Adipocyte (in vitro differentiated cells): ENCODE measurements at regions not wholly inside any gene's neighbourhood (a gene's known extent, or its start where the extent isn't known, plus 50 kb on each side); places are given as distances from the start of the nearest gene placed in this dataset.
"Not testable (repeated sequence)": the region's sequence is repeated elsewhere in the genome, so short reads cannot be mapped to it uniquely, and the experiment has no call there.

ENCODE experiments used
- DNase-seq: peaks from one replicate; pipeline ENCODE4 v3.0.0-alpha.2; 2015; ENCODE audit warnings: low read depth
- H3K27me3 ChIP-seq: replicated peaks from 2 replicates; pipeline ENCODE4 v1.7.0; 2013; ENCODE audit warnings: mild to moderate bottlenecking, low read length, moderate library complexity; ENCODE audit not compliant: control insufficient read depth, insufficient read depth
- H3K36me3 ChIP-seq: 2 replicates; pipeline ENCODE4 v1.7.0; 2013; ENCODE audit warnings: low read length, mild to moderate bottlenecking, moderate library complexity; ENCODE audit not compliant: control insufficient read depth, insufficient read depth, severe bottlenecking
- H3K4me1 ChIP-seq: 2 replicates; pipeline ENCODE4 v1.7.0; 2013; ENCODE audit warnings: mild to moderate bottlenecking, low read length, moderate library complexity; ENCODE audit not compliant: control insufficient read depth, insufficient read depth
- H3K4me3 ChIP-seq: 2 replicates; pipeline ENCODE4 v1.7.0; 2013; ENCODE audit warnings: mild to moderate bottlenecking, low read length, moderate library complexity
- H3K9ac ChIP-seq: 2 replicates; pipeline ENCODE4 v1.7.0; 2013; ENCODE audit warnings: mild to moderate bottlenecking, low read length, moderate library complexity
- H3K9me3 ChIP-seq: 2 replicates; pipeline ENCODE4 v1.7.0; 2013; ENCODE audit warnings: mild to moderate bottlenecking, low read length, moderate library complexity; ENCODE audit not compliant: control insufficient read depth

DNA sequence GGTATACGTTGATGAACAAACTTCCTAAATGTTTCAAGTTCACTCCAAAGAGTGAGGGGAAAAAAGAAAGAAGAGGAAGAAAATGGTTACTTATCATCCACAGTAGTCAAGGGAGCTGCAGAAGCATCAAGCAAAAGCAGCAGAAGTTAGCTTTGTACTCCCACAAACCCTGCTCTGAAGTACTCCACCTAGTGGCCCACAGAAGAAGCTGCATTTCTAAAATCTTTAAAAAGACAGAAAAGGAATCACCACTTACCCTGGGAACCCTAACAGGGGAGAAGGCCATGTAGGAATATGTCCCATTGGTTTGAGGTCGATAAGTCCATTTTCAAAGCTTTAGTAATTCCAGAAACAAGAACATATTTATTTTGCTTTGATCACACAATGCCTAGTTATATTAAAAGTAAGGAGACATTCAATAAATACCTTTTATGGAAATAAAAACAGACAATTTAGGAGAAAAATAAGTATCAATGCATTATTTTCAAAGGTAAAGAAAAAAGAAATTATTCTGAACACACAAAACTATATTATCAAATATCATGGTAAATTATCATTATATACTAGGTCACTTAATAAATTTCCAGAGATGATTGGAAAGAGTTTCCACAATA lies 900.5 kb upstream of the DEFB115 start:
- H3K4me1 ChIP-seq, H3K36me3 ChIP-seq, H3K9me3 ChIP-seq, H3K9ac ChIP-seq, H3K27me3 ChIP-seq, H3K4me3 ChIP-seq: not testable (repeated sequence)
- peak; percentile 7 for DNase-seq

DNA sequence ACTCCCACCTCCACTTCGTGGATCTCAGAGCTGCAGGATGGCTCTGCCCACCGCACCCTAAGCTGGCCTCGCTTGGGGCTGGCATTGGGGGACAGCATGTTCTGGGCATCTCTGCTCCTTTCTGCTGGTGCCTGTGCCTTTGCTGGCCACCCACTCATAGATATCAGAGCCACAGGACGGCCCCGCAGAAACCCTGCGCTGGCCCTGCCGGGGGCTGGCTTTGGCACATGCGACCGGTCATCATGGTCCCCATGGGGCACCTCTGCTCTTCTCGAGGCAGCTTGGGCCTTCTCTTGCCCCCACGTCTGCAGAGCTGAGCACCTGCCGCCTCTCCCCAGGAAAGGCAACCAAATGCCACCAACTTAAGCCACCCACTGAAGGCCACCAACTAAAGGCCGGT lies 895.7 kb upstream of the DEFB115 start:
- H3K9ac ChIP-seq, H3K4me3 ChIP-seq, H3K36me3 ChIP-seq, H3K27me3 ChIP-seq, H3K9me3 ChIP-seq, H3K4me1 ChIP-seq, DNase-seq: not testable (repeated sequence)

DNA sequence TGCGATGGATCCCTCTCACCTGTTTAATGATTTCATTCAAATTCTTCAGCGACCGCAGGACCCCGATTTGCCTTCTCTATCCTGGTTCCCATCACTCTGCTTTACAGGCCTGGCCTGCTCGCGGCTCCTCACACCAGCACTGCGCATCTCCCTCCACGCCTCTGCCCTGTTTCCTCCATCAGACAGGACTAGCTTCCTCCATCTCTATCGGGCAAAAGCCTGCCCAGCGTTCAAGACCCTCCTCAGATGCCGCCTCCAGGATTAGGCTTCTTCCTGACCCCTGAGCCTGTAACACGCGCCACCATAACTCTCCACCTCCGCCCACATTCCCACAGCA lies 881.1 kb upstream of the DEFB115 start:
- H3K36me3 ChIP-seq, DNase-seq, H3K9me3 ChIP-seq, H3K27me3 ChIP-seq, H3K4me1 ChIP-seq: not testable (repeated sequence)
- H3K4me3 ChIP-seq = peak overlapping the region; percentile 89
- peak overlapping the region; percentile 92 for H3K9ac ChIP-seq

DNA sequence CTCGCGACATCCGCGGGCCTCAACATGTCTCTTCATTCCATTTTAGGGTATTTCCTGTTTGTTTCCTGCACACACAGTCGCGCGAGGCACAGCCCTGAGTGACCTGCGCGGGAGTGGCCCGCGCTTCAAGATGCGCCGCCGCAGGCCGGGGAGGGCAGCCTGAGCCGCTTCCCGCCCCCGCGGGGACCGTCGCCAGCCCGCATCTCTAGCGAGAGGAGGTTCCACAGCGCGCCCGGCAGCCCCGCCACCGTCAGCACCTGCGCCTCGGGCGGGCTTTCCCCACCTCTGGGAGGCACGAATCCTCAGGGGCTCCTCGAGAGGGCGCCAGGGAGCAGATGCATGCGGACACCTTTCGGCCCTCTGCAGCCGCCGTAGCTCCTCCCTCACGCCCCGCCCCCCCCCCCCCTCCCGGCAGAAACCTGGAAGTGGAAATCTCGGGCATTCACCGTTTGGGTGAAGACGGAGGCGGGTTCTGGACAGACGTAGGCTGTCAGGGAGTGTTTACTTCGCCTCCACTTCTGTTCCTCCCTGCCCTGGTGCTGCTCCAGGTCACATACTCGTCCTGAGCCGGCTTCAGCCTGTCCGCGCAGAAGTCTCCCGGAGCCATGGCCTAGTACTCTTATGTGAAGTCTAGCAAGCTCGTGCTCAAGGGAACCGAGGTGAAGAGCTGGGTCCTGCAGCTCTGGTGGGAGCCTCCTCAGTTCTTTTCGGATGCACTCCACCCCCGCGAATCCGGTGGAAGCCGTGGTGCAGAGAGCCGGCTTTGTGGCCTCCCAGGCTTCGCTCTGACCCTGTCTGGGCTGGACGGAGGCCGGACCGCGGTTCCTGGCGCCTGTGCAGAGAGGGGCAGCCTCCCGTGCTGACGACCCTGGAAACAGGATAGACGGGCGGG lies 880.5 kb upstream of the DEFB115 start:
- Histone ChIP-seq H3K27me3 (no peaks in the 10 kb centered on the region), H3K9me3 (no peaks in the 10 kb centered on the region), H3K9ac (peak overlapping the region; percentile 92), H3K4me3 (peak overlapping the region; percentile 89), H3K4me1 (no peaks in the 10 kb centered on the region), H3K36me3 (no peaks in the 10 kb centered on the region)
- peak; percentile 75 for DNase-seq

DNA sequence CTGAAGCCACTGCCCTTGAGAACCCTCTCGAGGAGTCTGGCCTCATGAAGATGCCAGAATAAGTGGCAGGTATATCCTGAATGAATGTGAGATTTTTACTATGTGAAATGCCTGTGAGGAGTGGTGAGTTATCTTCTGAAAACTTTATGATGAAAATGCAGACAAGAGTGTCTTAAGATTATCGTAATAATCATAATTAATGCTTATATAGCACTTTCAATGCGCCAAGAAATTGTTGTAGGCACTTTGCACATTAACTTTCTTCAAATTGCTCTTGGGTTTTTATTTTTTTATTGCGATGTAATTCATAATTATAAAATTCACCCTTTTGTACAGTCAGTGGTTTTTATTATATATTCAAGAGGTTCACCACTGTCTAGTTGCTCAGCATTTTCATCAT lies 879.1 kb upstream of the DEFB115 start:
- not testable (repeated sequence) for H3K27me3 ChIP-seq, DNase-seq, H3K9ac ChIP-seq, H3K9me3 ChIP-seq, H3K36me3 ChIP-seq, H3K4me1 ChIP-seq
- H3K4me3 ChIP-seq = peak overlapping the region; percentile 89

DNA sequence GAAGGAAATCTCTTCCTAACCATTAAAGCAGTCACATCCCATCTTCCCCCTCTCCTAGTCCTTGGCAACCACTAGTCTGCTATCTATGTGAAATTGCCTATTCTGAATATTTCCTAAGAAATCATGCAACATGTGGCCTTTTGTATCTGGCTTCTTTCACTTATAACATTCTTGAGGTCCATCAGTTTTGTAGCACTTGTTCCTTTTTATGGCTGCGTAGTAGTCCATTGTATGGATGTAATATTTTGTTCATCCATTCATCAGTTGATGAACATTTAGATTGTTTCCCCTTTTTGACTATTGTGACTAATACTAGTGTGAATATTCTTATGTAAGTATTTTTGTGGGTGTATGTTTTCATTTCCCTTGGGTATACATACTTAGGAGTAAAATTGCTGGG lies 878.7 kb upstream of the DEFB115 start:
- H3K27me3 ChIP-seq, H3K4me3 ChIP-seq, H3K36me3 ChIP-seq, DNase-seq, H3K4me1 ChIP-seq, H3K9me3 ChIP-seq, H3K9ac ChIP-seq: not testable (repeated sequence)

DNA sequence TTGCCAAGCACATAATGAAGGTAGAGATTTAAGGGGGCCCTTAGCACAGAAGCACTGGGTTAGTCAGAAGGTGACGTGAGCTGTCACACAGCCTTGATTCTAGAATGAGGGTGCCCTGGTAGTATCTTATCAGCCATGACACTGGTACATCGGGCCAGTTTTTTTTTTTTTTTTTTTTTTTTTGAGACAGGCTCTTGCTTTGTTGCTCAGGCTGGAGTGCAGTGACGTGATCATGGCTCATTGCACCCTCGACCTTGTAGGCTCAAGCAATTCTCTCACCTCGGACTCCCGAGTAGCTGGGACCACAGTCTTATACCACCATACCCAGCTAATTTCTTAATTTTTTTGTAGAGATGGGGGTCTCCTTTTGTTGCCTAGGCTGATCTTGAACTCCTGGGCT lies 872.6 kb upstream of the DEFB115 start:
- not testable (repeated sequence) for H3K9me3 ChIP-seq, H3K27me3 ChIP-seq, H3K4me1 ChIP-seq, H3K9ac ChIP-seq, DNase-seq, H3K4me3 ChIP-seq
- H3K36me3 ChIP-seq = peaks cover 13% of the 10 kb centered on the region

DNA sequence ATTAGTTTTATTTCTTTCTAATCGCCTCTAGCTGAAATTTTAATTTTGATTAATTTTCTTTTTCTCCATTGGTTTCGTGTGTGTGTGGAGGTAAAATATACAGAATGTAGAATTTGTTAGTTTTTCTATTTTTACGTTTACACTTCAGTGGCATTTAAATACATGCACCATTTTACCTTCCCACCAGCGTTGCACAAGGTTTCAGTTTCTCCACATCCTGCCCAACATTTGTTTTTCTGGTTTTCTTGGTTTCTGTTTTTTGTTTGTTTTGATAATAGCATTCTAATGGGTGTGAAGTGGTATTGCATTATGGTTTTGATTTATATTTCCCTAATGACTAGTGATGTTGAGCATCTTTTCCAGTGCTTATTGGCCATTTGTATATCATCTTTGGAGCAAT lies 871.4 kb upstream of the DEFB115 start:
- H3K27me3 ChIP-seq, H3K4me1 ChIP-seq, H3K9ac ChIP-seq, DNase-seq, H3K9me3 ChIP-seq, H3K4me3 ChIP-seq: not testable (repeated sequence)
- peaks cover 18% of the 10 kb centered on the region for H3K36me3 ChIP-seq

DNA sequence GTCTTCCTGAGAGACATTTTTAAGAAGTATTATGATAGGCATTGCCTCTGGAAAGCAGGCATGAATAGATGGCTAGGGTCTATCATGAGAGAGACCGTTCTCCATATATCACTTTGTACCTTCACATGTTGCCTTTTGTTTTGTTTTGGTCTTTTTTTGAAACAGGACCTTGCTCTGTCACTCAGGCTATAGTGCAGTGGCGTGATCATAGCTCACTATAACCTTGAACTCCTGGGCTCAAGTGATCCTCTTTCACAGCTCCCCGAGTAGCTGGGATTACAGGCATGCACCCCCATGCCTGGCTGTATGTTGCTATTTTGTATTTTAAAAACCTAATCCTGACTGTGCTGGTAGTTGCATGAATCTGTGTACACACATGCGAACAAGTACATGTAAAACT lies 869.6 kb upstream of the DEFB115 start:
- not testable (repeated sequence) for H3K9ac ChIP-seq, DNase-seq, H3K9me3 ChIP-seq, H3K27me3 ChIP-seq, H3K4me3 ChIP-seq, H3K4me1 ChIP-seq
- H3K36me3 ChIP-seq = peaks cover 23% of the 10 kb centered on the region

DNA sequence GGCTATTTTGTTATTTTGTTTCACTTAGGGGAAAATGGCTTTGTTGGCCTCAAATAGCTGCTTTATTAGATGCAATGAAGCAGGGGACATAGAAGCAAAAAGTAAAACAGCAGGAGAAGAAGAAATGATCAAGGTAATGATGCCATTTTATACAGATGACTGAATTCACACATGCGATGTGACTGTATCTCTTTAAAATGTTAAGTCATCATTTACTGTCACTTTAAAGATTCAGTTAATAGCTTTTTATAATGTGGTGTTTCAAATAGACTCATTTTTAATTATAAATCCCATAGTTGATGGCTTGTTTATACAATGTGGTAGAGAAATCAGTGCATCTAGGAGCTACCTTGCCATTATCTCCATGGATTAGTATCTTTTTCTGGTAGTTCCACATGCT lies 863.9 kb upstream of the DEFB115 start:
- not testable (repeated sequence) for H3K9ac ChIP-seq, H3K4me1 ChIP-seq, H3K4me3 ChIP-seq, DNase-seq, H3K9me3 ChIP-seq, H3K27me3 ChIP-seq
- peaks cover 27% of the 10 kb centered on the region for H3K36me3 ChIP-seq

DNA sequence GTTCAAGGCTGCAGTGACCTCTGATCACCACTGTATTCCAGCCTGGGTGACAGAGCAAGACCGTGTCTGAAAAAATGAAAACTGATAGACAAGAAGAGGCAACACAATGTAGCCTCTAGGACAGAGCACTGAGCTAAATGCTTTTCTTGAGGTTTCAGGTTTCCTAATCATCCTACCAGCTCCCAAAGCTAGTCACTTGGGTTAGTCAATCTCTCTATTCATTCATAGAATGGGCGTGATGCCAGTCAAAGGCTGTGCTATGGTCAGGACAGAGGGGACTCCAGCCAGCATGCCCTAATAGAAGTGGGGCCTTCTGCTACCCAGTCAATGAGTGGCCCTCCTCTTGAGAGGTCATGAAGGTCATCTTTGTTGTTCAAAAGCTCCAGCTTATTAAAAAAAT lies 860.4 kb upstream of the DEFB115 start:
- peaks cover 18% of the 10 kb centered on the region for H3K36me3 ChIP-seq
- not testable (repeated sequence) for DNase-seq, H3K4me3 ChIP-seq, H3K9me3 ChIP-seq, H3K4me1 ChIP-seq, H3K27me3 ChIP-seq, H3K9ac ChIP-seq

DNA sequence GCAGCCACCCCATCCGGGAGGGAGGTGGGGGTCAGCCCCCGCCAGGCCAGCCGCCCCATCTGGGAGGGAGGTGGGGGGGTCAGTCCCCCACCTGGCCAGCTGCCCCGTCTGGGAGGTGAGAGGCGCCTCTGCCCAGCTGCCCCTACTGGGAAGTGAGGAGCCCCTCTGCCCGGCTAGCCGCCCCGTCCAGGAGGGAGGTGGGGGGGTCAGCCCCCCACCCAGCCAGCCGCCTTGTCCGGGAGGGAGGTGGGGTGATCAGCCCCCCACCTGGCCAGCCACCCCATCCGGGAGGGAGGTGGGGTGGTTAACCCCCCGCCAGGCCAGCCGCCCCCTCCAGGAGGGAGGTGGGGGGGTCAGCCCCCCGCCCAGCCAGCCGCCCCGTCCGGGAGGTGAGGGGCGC lies 852.4 kb upstream of the DEFB115 start:
- not testable (repeated sequence) for H3K27me3 ChIP-seq, H3K4me3 ChIP-seq, H3K9ac ChIP-seq, DNase-seq, H3K4me1 ChIP-seq, H3K36me3 ChIP-seq, H3K9me3 ChIP-seq
